Embryonic facial prominence (tissue), 1 donor: ENCODE measurements at regions not wholly inside any gene's neighbourhood (a gene's known extent, or its start where the extent isn't known, plus 50 kb on each side); places are given as distances from the start of the nearest gene placed in this dataset.

Experiments used
- DNase-seq: peaks from one replicate; pipeline ENCODE4 v3.0.0-alpha.2; 2016; ENCODE audit errors: extremely low spot score

- no peak for DNase-seq
Observed at GRCh38 chr4:176011529-176011928, 54.1 kb upstream of the WDR17 start.

GRCh38 chr4:176013476-176014247 is 52.0 kb upstream of the WDR17 start:
- no peak for DNase-seq

- no peak for DNase-seq
Observed at GRCh38 chr4:176014583-176015108, 51.0 kb upstream of the WDR17 start.
